ENCODE measurements at regions not wholly inside any gene's neighbourhood (a gene's known extent, or its start where the extent isn't known, plus 50 kb on each side); places are given as distances from the start of the nearest gene placed in this dataset.

DNA sequence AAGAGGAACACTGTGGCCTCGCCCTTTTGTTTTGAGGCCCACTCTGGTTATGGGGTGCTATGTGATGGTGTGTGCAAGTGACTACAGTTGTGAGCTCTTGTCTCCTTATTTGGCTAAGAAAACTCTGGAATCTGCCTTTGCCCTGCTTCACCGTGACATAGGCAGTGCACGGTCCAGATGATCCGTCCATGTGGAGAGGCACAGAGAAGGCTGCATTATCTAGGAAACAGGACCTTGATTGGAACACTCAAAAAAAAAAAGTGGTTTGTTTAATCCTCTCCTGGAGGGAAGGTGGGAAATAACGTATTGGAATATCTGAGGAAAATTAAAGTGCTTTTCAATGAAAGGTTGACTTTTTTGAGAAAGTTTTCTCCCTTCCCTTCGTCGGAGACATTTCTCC, 233.3 kb downstream of the CHD9NB start:
- no peak overlapping the region for H3K4me3 ChIP-seq
- H3K36me3 ChIP-seq = no peaks in the 10 kb centered on the region
- no peak for ATAC-seq
- H3K27ac ChIP-seq = no peak overlapping the region
- TF ChIP-seq, protein P1, sequence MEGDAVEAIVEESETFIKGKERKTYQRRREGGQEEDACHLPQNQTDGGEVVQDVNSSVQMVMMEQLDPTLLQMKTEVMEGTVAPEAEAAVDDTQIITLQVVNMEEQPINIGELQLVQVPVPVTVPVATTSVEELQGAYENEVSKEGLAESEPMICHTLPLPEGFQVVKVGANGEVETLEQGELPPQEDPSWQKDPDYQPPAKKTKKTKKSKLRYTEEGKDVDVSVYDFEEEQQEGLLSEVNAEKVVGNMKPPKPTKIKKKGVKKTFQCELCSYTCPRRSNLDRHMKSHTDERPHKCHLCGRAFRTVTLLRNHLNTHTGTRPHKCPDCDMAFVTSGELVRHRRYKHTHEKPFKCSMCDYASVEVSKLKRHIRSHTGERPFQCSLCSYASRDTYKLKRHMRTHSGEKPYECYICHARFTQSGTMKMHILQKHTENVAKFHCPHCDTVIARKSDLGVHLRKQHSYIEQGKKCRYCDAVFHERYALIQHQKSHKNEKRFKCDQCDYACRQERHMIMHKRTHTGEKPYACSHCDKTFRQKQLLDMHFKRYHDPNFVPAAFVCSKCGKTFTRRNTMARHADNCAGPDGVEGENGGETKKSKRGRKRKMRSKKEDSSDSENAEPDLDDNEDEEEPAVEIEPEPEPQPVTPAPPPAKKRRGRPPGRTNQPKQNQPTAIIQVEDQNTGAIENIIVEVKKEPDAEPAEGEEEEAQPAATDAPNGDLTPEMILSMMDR (IDR thresholded peaks at IDR 0.05) = no peak
- no peak for DNase-seq
- intact Hi-C loops (cut with DNase I) = no loop called here
- H3K9me3 ChIP-seq = no peaks in the 10 kb centered on the region
- H3K27me3 ChIP-seq (ENCODE audit: low read depth) = no peaks in the 10 kb centered on the region
- no peaks in the 10 kb centered on the region for H3K4me1 ChIP-seq

DNA sequence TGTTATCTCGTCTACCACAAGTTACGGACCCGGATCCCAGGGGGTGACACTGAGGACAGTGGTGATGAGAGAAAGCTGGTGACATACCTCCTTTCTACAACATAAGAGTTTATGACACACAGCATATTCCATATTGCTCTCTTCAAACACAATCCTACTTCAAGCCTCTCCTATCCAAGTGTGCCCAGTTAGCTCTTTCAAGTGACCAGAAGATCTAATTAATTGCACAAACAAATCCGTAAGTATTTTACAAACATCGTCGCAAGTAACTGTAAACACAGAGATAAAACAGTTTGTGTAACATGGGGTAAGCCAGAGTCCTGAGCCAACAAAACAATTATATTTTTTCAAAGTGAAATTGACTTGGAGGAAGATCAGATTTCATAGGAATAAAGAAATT, 235.0 kb downstream of the CHD9NB start:
- DNase-seq (no peak), ATAC-seq (no peak)
- no peaks in the 10 kb centered on the region for H3K4me1 ChIP-seq
- no peaks in the 10 kb centered on the region for H3K9me3 ChIP-seq
- no peak overlapping the region for H3K4me3 ChIP-seq
- H3K36me3 ChIP-seq = no peaks in the 10 kb centered on the region
- H3K27me3 ChIP-seq (ENCODE audit: low read depth) = no peaks in the 10 kb centered on the region
- intact Hi-C loops (cut with DNase I) = no loop called here
- no peak overlapping the region for H3K27ac ChIP-seq
- TF ChIP-seq, protein P1 (IDR thresholded peaks at IDR 0.05) = no peak

DNA sequence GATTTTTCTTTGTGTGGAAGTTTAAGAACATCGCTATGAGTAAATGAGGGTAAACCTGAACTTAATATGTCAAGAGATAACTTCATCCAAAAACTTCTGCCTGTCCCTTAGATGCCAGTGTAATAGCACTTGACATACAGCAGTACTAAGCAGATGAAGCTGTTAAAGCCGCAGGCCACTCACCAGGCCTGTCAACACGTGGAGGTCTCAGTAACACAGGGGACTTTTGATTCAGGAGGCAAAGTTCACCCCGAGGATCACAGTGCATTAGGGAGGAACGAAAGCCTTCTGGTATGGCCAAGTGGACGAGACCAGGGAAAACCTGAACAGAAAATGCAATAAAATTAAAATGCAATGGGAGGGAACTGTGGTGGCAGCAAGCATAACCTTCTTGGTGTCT, 235.7 kb downstream of the CHD9NB start:
- TF ChIP-seq, protein P1 (IDR thresholded peaks at IDR 0.05) = no peak
- DNase-seq (no peak), ATAC-seq (no peak)
- H3K36me3 ChIP-seq = no peaks in the 10 kb centered on the region
- no peaks in the 10 kb centered on the region for H3K27me3 ChIP-seq (ENCODE audit: low read depth)
- intact Hi-C loops (cut with DNase I) = no loop called here
- no peaks in the 10 kb centered on the region for H3K4me1 ChIP-seq
- H3K9me3 ChIP-seq = no peaks in the 10 kb centered on the region
- no peak overlapping the region for H3K27ac ChIP-seq
- H3K4me3 ChIP-seq = no peak overlapping the region

DNA sequence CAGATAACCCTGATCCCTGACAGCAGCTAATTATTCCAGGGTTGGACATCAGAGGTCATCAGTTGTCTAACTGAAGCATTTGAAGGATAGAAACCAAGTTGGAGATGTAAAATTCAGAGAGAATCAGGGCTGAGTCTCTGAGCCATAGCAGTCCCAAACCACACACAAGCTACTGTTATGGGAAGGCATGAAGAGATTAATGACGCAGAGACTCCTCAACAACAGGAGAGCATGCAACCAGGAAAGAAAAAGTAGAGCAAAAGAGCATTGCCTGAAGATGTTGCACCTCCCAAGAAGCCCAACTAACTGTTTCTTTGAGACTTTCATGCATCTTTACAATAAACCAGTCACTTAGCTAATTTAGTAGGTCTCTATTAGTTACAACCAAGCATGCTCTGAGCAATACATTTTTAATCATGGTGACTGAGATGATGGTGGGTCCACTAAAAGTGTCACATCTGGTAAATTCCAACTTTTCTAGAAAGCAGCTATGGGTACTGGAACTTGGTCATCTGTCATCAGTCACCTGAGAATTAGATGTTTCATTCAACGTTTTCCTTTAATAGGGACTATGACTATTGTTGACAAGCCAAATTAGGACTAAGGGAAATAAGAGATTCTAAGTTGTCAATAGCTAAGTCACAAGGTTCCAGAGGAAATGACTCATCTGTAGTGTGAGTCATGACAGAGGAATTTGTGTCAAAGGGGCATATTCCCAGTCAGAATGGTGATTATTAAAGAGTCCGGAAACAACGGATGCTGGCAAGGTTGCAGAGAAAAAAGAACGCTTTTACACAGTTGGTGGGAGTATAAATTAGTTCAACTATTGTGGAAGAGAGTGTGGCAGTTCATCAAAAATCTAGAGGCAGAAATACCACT, 239.8 kb downstream of the CHD9NB start:
- no peak for DNase-seq
- H3K27me3 ChIP-seq (ENCODE audit: low read depth) = no peaks in the 10 kb centered on the region
- H3K27ac ChIP-seq = no peak overlapping the region
- H3K9me3 ChIP-seq = no peaks in the 10 kb centered on the region
- TF ChIP-seq, protein P1 (IDR thresholded peaks at IDR 0.05) = no peak
- ATAC-seq = no peak
- no peaks in the 10 kb centered on the region for H3K36me3 ChIP-seq
- H3K4me3 ChIP-seq = no peak overlapping the region
- intact Hi-C loops (cut with DNase I) = no loop called here
- no peaks in the 10 kb centered on the region for H3K4me1 ChIP-seq

DNA sequence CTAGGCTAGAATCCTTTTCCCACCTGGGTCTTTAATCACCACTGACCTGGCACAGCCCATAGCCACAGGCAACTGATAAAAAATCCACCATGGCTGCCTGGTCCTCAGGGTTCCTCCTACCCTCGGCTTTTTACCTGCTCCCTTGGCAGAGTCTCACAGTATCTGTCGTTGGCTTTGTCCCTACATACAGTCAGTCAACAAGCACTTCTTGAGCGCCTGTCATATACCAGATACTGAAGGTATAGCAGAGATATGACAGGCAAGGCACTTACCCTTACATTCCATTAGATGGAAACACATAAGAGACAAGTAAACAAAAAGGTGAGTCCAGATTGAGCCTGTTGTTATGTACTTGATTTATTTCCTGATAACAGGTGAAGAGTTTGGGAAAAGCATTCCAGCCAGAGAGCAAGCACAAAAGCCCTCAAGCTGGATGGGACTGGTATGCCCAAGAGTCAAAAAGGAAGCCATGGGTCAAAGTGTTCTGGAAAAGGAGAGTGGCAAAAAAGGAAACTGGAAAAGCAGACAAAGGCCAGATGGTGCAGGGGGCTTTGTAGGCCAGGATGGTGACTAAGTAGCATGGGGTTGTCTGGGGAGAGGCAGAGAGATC, 247.0 kb downstream of the CHD9NB start:
- H3K4me3 ChIP-seq = no peak overlapping the region
- intact Hi-C loops (cut with DNase I) = no loop called here
- H3K4me1 ChIP-seq = no peaks in the 10 kb centered on the region
- H3K27ac ChIP-seq = no peak overlapping the region
- no peaks in the 10 kb centered on the region for H3K27me3 ChIP-seq (ENCODE audit: low read depth)
- TF ChIP-seq, protein P1 (IDR thresholded peaks at IDR 0.05) = no peak
- H3K9me3 ChIP-seq = no peaks in the 10 kb centered on the region
- DNase-seq (no peak), ATAC-seq (peak; percentile 48 to 87)
- no peaks in the 10 kb centered on the region for H3K36me3 ChIP-seq

Data from lower lobe of right lung (tissue), 2 donors.